Stimulated activated naive CD8-positive, alpha-beta T cell treated with anti-CD3 and anti-CD28 coated beads, Interleukin-15, amount 100 ng/mL, for 72 hours (primary cell): ENCODE measurements at regions not wholly inside any gene's neighbourhood (a gene's known extent, or its start where the extent isn't known, plus 50 kb on each side); places are given as distances from the start of the nearest gene placed in this dataset.
"Not testable (repeated sequence)": the region's sequence is repeated elsewhere in the genome, so short reads cannot be mapped to it uniquely, and the experiment has no call there.

ENCODE experiments used
- ATAC-seq: fragments of 150-1000 bp; cut with Tn5 transposase; 2 replicates; pipeline ENCODE4 v1.10.0; 2021; ENCODE audit warnings: mild to moderate bottlenecking, moderate library complexity
- DNase-seq, 2 donors: peaks; one replicate each; pipeline ENCODE4 v3.0.0; 2021 to 2022
- H3K27ac Mint-ChIP-seq, 2 donors: one replicate each; pipeline ENCODE4 v1.8.0; 2022; ENCODE audit warnings: mild to moderate bottlenecking in 2 of 2, mixed read lengths in 2 of 2, moderate library complexity in 2 of 2
- H3K27me3 Mint-ChIP-seq: one replicate; pipeline ENCODE4 v1.8.0; 2022; ENCODE audit warnings: mixed read lengths
- H3K4me1 Mint-ChIP-seq: one replicate; pipeline ENCODE4 v1.8.0; 2022; ENCODE audit warnings: mild to moderate bottlenecking, mixed read lengths
- H3K4me3 Mint-ChIP-seq, 2 donors: one replicate each; pipeline ENCODE4 v1.8.0; 2022; ENCODE audit warnings: mild to moderate bottlenecking in 2 of 2, mixed read lengths in 2 of 2, moderate library complexity in 1 of 2
- H3K9me3 Mint-ChIP-seq, 2 donors: one replicate each; pipeline ENCODE4 v1.8.0; 2022; ENCODE audit warnings: mixed read lengths in 2 of 2

- H3K4me1 Mint-ChIP-seq, result no peaks in the 10 kb centered on the region
- no peaks in the 10 kb centered on the region for H3K9me3 Mint-ChIP-seq
- H3K4me3 Mint-ChIP-seq, result no peak overlapping the region
- no peak for DNase-seq
- H3K27ac Mint-ChIP-seq, result no peak overlapping the region
- H3K27me3 Mint-ChIP-seq, result no peaks in the 10 kb centered on the region
- ATAC-seq, result no peak
Measured at GRCh38 chr2:153420394-153420793, 58.2 kb downstream of the RPRM start.

DNA sequence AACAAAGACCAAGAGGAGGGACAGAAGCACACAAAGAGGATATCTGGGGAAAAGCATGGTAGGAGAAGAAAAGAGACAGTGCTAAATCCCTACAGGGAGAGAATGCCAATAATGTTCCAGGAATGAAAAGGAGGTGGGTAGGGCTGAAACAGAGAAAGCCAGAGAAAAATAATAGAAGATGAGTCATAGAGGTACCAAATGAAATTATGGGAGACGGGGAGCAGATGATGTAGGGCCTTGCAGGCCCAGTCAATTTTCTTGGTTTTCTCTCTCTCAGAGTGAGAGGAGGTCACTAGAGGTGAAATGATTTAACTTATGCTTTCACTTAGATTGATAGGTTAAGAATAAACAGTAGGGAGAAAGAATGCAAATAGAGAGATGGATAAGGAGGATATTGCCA lies 61.5 kb downstream of the RPRM start:
- no peaks in the 10 kb centered on the region for H3K9me3 Mint-ChIP-seq
- no peaks in the 10 kb centered on the region for H3K27me3 Mint-ChIP-seq
- no peak overlapping the region for H3K27ac Mint-ChIP-seq
- no peak for DNase-seq
- no peak overlapping the region for H3K4me3 Mint-ChIP-seq
- ATAC-seq, result no peak
- no peaks in the 10 kb centered on the region for H3K4me1 Mint-ChIP-seq

DNA sequence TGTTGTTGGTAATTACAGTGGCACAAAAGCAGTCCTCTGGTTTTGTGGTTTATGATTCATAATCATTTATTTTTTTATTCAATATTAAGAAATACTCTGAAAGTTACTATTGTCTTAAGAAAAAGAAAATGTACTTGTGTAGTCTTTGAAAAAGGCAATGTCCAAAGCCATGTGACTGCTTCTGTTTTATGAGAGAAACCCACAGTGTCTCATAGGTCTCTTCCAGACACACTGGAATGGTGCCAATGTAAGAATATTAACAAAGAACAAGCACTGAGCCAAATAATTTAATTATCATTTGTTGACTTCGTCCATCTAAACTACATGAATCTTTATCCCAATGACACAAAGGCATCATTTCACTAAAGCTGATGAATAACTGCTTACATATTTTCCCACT lies 62.5 kb downstream of the RPRM start:
- no peak for ATAC-seq
- Mint-ChIP-seq H3K27ac (no peak overlapping the region), H3K9me3 (no peaks in the 10 kb centered on the region), H3K4me1 (peaks cover 4% of the 10 kb centered on the region), H3K27me3 (no peaks in the 10 kb centered on the region), H3K4me3 (no peak overlapping the region)
- no peak for DNase-seq

GRCh38 chr2:153408710-153409385 lies 69.7 kb downstream of the RPRM start:
- Mint-ChIP-seq H3K4me1 (peaks cover 5% of the 10 kb centered on the region), H3K27ac (no peak overlapping the region), H3K9me3 (no peaks in the 10 kb centered on the region), H3K4me3 (no peak overlapping the region), H3K27me3 (peaks cover 9% of the 10 kb centered on the region)
- ATAC-seq (no peak), DNase-seq (no peak)

DNA sequence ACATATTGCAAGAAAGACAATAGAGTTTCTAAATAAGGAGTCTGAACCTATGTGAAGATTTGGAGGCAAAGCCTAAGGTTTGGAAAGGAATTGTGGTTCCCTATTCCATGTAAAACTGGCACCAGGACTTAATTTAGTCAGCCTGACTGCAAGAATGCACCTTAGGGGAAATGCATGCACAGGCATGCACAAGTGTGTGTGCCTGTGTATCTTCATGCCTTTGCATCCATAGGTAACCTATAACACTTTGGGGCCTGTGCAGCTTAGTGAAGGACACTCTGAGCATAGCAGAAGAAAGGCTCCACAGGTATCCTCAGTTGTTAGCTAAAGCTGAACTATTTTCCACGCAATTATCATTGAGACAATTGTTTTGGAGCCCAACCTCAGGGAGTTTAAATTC lies 73.4 kb downstream of the RPRM start:
- Mint-ChIP-seq H3K27ac (no peak overlapping the region), H3K4me3 (no peak overlapping the region), H3K9me3 (no peaks in the 10 kb centered on the region), H3K27me3 (peaks cover 9% of the 10 kb centered on the region), H3K4me1 (no peaks in the 10 kb centered on the region)
- ATAC-seq (no peak), DNase-seq (no peak)

GRCh38 chr2:153404792-153405191 lies 73.8 kb downstream of the RPRM start:
- ATAC-seq (no peak), DNase-seq (no peak)
- no peaks in the 10 kb centered on the region for H3K9me3 Mint-ChIP-seq
- no peak overlapping the region for H3K4me3 Mint-ChIP-seq
- H3K27me3 Mint-ChIP-seq, result peaks cover 9% of the 10 kb centered on the region
- H3K27ac Mint-ChIP-seq, result no peak overlapping the region
- H3K4me1 Mint-ChIP-seq, result no peaks in the 10 kb centered on the region

- no peak for ATAC-seq
- H3K27ac Mint-ChIP-seq, result no peak overlapping the region
- H3K9me3 Mint-ChIP-seq, result no peaks in the 10 kb centered on the region
- peaks cover 9% of the 10 kb centered on the region for H3K27me3 Mint-ChIP-seq
- H3K4me3 Mint-ChIP-seq, result no peak overlapping the region
- DNase-seq, result no peak
- no peaks in the 10 kb centered on the region for H3K4me1 Mint-ChIP-seq
Measured at GRCh38 chr2:153403940-153404339, 74.6 kb downstream of the RPRM start.

DNA sequence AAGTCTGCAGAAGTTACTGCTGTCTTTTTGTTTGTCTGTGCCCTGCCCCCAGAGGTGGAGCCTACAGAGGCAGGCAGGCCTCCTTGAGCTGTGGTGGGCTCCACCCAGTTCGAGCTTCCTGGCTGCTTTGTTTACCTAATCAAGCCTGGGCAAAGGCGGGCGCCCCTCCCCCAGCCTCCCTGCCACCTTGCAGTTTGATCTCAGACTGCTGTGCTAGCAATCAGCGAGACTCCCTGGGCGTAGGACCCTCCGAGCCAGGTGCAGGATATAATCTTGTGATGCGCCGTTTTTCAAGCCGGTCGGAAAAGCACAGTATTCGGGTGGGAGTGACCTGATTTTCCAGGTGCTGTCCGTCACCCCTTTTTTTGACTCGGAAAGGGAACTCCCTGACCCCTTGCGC lies 75.2 kb downstream of the RPRM start:
- not testable (repeated sequence) for H3K4me3 Mint-ChIP-seq, H3K27me3 Mint-ChIP-seq, H3K4me1 Mint-ChIP-seq, DNase-seq, H3K9me3 Mint-ChIP-seq, H3K27ac Mint-ChIP-seq, ATAC-seq

- H3K4me3 Mint-ChIP-seq, result no peak overlapping the region
- DNase-seq (no peak), ATAC-seq (no peak)
- H3K9me3 Mint-ChIP-seq, result peaks cover 0 to 7% of the 10 kb centered on the region in 2 donors
- H3K27ac Mint-ChIP-seq, result no peak overlapping the region
- no peaks in the 10 kb centered on the region for H3K27me3 Mint-ChIP-seq
- no peaks in the 10 kb centered on the region for H3K4me1 Mint-ChIP-seq
Measured at GRCh38 chr2:153394686-153395085, 83.9 kb downstream of the RPRM start.

- no peak for DNase-seq
- H3K4me3 Mint-ChIP-seq, result no peak overlapping the region
- no peak for ATAC-seq
- no peaks in the 10 kb centered on the region for H3K27me3 Mint-ChIP-seq
- H3K9me3 Mint-ChIP-seq, result peaks cover 0 to 7% of the 10 kb centered on the region in 2 donors
- no peak overlapping the region for H3K27ac Mint-ChIP-seq
- no peaks in the 10 kb centered on the region for H3K4me1 Mint-ChIP-seq
Measured at GRCh38 chr2:153394247-153394646, 84.3 kb downstream of the RPRM start.

GRCh38 chr2:153393518-153393917 lies 85.0 kb downstream of the RPRM start:
- ATAC-seq (no peak), DNase-seq (no peak)
- Mint-ChIP-seq H3K9me3 (peaks cover 0 to 7% of the 10 kb centered on the region in 2 donors), H3K27ac (no peak overlapping the region), H3K4me3 (no peak overlapping the region), H3K4me1 (no peaks in the 10 kb centered on the region), H3K27me3 (no peaks in the 10 kb centered on the region)

GRCh38 chr2:153391131-153391530 lies 87.4 kb downstream of the RPRM start:
- Mint-ChIP-seq H3K27me3 (no peaks in the 10 kb centered on the region), H3K27ac (no peak overlapping the region), H3K9me3 (peaks cover 0 to 7% of the 10 kb centered on the region in 2 donors), H3K4me1 (no peaks in the 10 kb centered on the region), H3K4me3 (no peak overlapping the region)
- no peak for ATAC-seq
- DNase-seq, result no peak

DNA sequence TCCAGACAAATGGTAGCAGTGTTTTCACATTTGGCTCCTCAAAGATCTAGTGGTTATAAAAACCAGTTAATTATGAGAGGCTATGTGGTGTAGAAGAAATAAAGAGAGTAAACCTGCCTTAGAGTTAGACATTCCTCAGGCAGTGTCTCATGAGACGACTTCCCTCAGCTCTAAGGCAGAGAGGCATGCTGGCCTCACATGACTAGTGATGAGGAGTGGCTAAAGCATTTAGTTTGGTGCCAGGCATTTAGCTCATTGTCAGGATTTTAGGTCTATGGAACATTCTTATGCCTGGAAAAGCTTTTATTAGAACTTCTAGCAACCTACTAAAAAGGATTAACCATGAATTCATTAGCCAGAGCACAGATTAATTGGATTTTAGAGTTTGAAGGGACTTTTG lies 90.3 kb downstream of the RPRM start:
- no peak overlapping the region for H3K4me3 Mint-ChIP-seq
- DNase-seq (no peak), ATAC-seq (no peak)
- H3K27me3 Mint-ChIP-seq, result no peaks in the 10 kb centered on the region
- no peak overlapping the region for H3K27ac Mint-ChIP-seq
- no peaks in the 10 kb centered on the region for H3K4me1 Mint-ChIP-seq
- H3K9me3 Mint-ChIP-seq, result peaks cover 0 to 14% of the 10 kb centered on the region in 2 donors

DNA sequence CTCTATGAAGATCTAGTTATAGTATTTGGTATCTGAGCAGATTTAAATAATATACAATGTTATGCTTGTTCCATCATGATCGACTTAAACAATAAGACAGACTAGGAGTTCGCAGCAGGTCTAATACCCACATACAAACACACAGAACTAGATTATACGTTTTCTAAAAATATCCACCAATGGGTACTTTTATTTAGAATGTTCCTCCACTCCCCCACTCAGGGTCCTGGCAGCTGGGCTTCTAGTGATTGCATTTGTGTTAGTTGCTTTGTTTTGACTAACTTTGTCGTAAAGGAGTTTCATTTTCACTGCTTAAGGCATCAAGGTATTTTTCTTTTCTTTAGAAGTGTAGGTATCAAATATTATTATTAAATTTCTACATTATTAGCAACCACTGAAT lies 91.4 kb downstream of the RPRM start:
- Mint-ChIP-seq H3K27me3 (no peaks in the 10 kb centered on the region), H3K9me3 (peaks cover 0 to 14% of the 10 kb centered on the region in 2 donors), H3K4me1 (no peaks in the 10 kb centered on the region), H3K4me3 (no peak overlapping the region), H3K27ac (no peak overlapping the region)
- DNase-seq (no peak), ATAC-seq (no peak)

DNA sequence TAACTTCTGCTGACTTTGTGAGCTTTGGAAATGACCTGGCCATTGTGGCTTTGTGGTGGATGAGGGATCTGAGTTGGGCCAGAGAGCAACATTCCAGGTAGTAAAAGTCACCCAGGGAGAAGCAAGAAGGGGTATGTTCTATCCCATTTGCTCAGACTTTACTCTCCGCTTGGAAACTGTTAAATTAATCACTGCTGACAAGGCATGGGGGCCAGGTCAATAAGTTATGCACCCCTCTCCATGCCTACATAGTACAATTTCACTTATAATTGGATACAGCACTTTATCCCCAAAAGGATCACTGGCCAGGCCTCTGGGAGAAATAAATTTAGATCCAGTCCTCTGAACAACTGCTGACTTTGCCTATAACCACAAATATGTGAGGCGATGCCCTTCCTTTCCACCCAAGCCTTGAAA lies 92.1 kb downstream of the RPRM start:
- no peaks in the 10 kb centered on the region for H3K27me3 Mint-ChIP-seq
- H3K27ac Mint-ChIP-seq, result no peak overlapping the region
- no peak for ATAC-seq
- peaks cover 0 to 14% of the 10 kb centered on the region in 2 donors for H3K9me3 Mint-ChIP-seq
- DNase-seq, result no peak
- H3K4me3 Mint-ChIP-seq, result no peak overlapping the region
- no peaks in the 10 kb centered on the region for H3K4me1 Mint-ChIP-seq

GRCh38 chr2:153373510-153374279 lies 104.9 kb downstream of the RPRM start:
- Mint-ChIP-seq H3K4me3 (no peak overlapping the region), H3K27me3 (no peaks in the 10 kb centered on the region), H3K9me3 (no peaks in the 10 kb centered on the region), H3K27ac (no peak overlapping the region), H3K4me1 (no peaks in the 10 kb centered on the region)
- DNase-seq, result no peak
- ATAC-seq, result no peak
